ENCODE measurements at regions not wholly inside any gene's neighbourhood (a gene's known extent, or its start where the extent isn't known, plus 50 kb on each side); places are given as distances from the start of the nearest gene placed in this dataset.

- Histone ChIP-seq H3K79me2 (no peaks in the 10 kb centered on the region), H3K9ac (no peak overlapping the region), H3K4me3 (ENCODE audit: low read depth, low read length) (no peak overlapping the region), H3K36me3 (ENCODE audit: control insufficient read depth, insufficient read depth, low read length) (no peaks in the 10 kb centered on the region), H3K27ac (no peak overlapping the region), H3K9me3 (ENCODE audit: control insufficient read depth, low read length) (no peaks in the 10 kb centered on the region), H3K27me3 (ENCODE audit: control insufficient read depth, insufficient read depth, low read length) (no peaks in the 10 kb centered on the region), H2AFZ (no peak overlapping the region), H3K4me1 (no peaks in the 10 kb centered on the region), H3K4me2 (ENCODE audit: low read length) (no peak overlapping the region)
- no peak for TF ChIP-seq CTCF (IDR thresholded peaks at IDR 0.05)
These were observed 387.1 kb downstream of the OMA1 start for GRCh38 chr1:58159434-58159830.

GRCh38 chr1:58158506-58159433 is 387.8 kb downstream of the OMA1 start:
- H3K27me3 ChIP-seq (ENCODE audit: control insufficient read depth, insufficient read depth, low read length) = no peaks in the 10 kb centered on the region
- TF ChIP-seq CTCF (IDR thresholded peaks at IDR 0.05) = no peak
- no peak overlapping the region for H3K4me2 ChIP-seq (ENCODE audit: low read length)
- no peaks in the 10 kb centered on the region for H3K4me1 ChIP-seq
- H3K36me3 ChIP-seq (ENCODE audit: control insufficient read depth, insufficient read depth, low read length) = no peaks in the 10 kb centered on the region
- H3K27ac ChIP-seq = no peak overlapping the region
- H3K4me3 ChIP-seq (ENCODE audit: low read depth, low read length) = no peak overlapping the region
- H3K9me3 ChIP-seq (ENCODE audit: control insufficient read depth, low read length) = no peaks in the 10 kb centered on the region
- H3K79me2 ChIP-seq = no peaks in the 10 kb centered on the region
- no peak overlapping the region for H3K9ac ChIP-seq
- no peak overlapping the region for H2AFZ ChIP-seq

- Histone ChIP-seq H3K4me3 (ENCODE audit: low read depth, low read length) (no peak overlapping the region), H3K79me2 (no peaks in the 10 kb centered on the region), H3K4me2 (ENCODE audit: low read length) (no peak overlapping the region), H3K9ac (no peak overlapping the region), H3K27me3 (ENCODE audit: control insufficient read depth, insufficient read depth, low read length) (no peaks in the 10 kb centered on the region), H3K4me1 (no peaks in the 10 kb centered on the region), H2AFZ (no peak overlapping the region), H3K27ac (no peak overlapping the region), H3K9me3 (ENCODE audit: control insufficient read depth, low read length) (no peaks in the 10 kb centered on the region), H3K36me3 (ENCODE audit: control insufficient read depth, insufficient read depth, low read length) (no peaks in the 10 kb centered on the region)
- TF ChIP-seq CTCF (IDR thresholded peaks at IDR 0.05) = no peak
These were observed 388.5 kb downstream of the OMA1 start for GRCh38 chr1:58158016-58158415.

- Histone ChIP-seq H3K9me3 (ENCODE audit: control insufficient read depth, low read length) (no peaks in the 10 kb centered on the region), H3K27ac (no peak overlapping the region), H3K9ac (no peak overlapping the region), H3K36me3 (ENCODE audit: control insufficient read depth, insufficient read depth, low read length) (no peaks in the 10 kb centered on the region), H3K4me3 (ENCODE audit: low read depth, low read length) (no peak overlapping the region), H3K4me2 (ENCODE audit: low read length) (no peak overlapping the region), H3K79me2 (no peaks in the 10 kb centered on the region), H3K4me1 (no peaks in the 10 kb centered on the region), H3K27me3 (ENCODE audit: control insufficient read depth, insufficient read depth, low read length) (no peaks in the 10 kb centered on the region), H2AFZ (no peak overlapping the region)
- TF ChIP-seq CTCF (IDR thresholded peaks at IDR 0.05) = no peak
These were observed 389.3 kb downstream of the OMA1 start for GRCh38 chr1:58157256-58157655.

GRCh38 chr1:58156831-58157230 is 389.7 kb downstream of the OMA1 start:
- no peak overlapping the region for H3K27ac ChIP-seq

More at GRCh38 chr1:58156831-58157230, 389.7 kb downstream of the OMA1 start:
- H3K79me2 ChIP-seq = no peaks in the 10 kb centered on the region
- no peak overlapping the region for H3K4me2 ChIP-seq (ENCODE audit: low read length)
- no peaks in the 10 kb centered on the region for H3K4me1 ChIP-seq
- H3K9me3 ChIP-seq (ENCODE audit: control insufficient read depth, low read length) = no peaks in the 10 kb centered on the region
- no peaks in the 10 kb centered on the region for H3K27me3 ChIP-seq (ENCODE audit: control insufficient read depth, insufficient read depth, low read length)
- no peak overlapping the region for H2AFZ ChIP-seq
- no peak overlapping the region for H3K9ac ChIP-seq
- TF ChIP-seq CTCF (IDR thresholded peaks at IDR 0.05) = no peak
- H3K36me3 ChIP-seq (ENCODE audit: control insufficient read depth, insufficient read depth, low read length) = no peaks in the 10 kb centered on the region
- H3K4me3 ChIP-seq (ENCODE audit: low read depth, low read length) = no peak overlapping the region

All from parathyroid adenoma (tissue), 2 donors.